Kidney (tissue), 13 donors: ENCODE measurements at regions not wholly inside any gene's neighbourhood (a gene's known extent, or its start where the extent isn't known, plus 50 kb on each side); places are given as distances from the start of the nearest gene placed in this dataset.
"Not testable (repeated sequence)": the region's sequence is repeated elsewhere in the genome, so short reads cannot be mapped to it uniquely, and the experiment has no call there.

Source experiments
- DNase-seq, 5 donors: peaks; one replicate each; pipeline ENCODE4 v3.0.0-alpha.2; 2013 to 2020
- FAIRE-seq: peaks from 2 replicates; lab custom pipeline; 2012; peaks lifted over from hg19 to GRCh38; lab: Jason Lieb, UNC
- H3K27ac ChIP-seq, 2 donors: one replicate each; pipeline ENCODE4 v1.7.0; 2013; ENCODE audit warnings: low read depth in 2 of 2, low read length in 2 of 2, inconsistent platforms in 1 of 2
- H3K27me3 ChIP-seq: one replicate; pipeline ENCODE4 v1.7.1; 2013; ENCODE audit warnings: low read length, inconsistent platforms; ENCODE audit not compliant: control insufficient read depth, insufficient read depth
- H3K36me3 ChIP-seq, 3 donors: one replicate each; pipeline versions ENCODE4 v1.7.0 to v1.7.1; 2013; ENCODE audit warnings: low read length in 3 of 3, control low read depth in 1 of 3, inconsistent platforms in 1 of 3; ENCODE audit not compliant: insufficient read depth in 3 of 3, control insufficient read depth in 2 of 3
- H3K4me1 ChIP-seq, 3 donors: one replicate each; pipeline versions ENCODE4 v1.7.0 to v1.7.1; 2013; ENCODE audit warnings: low read length in 3 of 3, inconsistent platforms in 1 of 3, low read depth in 1 of 3; ENCODE audit not compliant: control insufficient read depth in 2 of 3, insufficient read depth in 2 of 3
- H3K4me3 ChIP-seq, 3 donors: one replicate each; pipeline versions ENCODE4 v1.7.0 to v1.8.1; 2013; ENCODE audit warnings: low read length in 3 of 3, control low read depth in 1 of 3, inconsistent platforms in 1 of 3
- H3K9ac ChIP-seq, 3 donors: one replicate each; pipeline versions ENCODE4 v1.7.0 to v1.7.1; 2013; ENCODE audit warnings: low read length in 3 of 3, control low read depth in 1 of 3, inconsistent platforms in 1 of 3
- H3K9me3 ChIP-seq, 3 donors: one replicate each; pipeline versions ENCODE4 v1.7.0 to v1.7.1; 2013; ENCODE audit warnings: low read length in 3 of 3, control low read depth in 1 of 3, inconsistent platforms in 1 of 3; ENCODE audit not compliant: control insufficient read depth in 2 of 3, insufficient read depth in 1 of 3
- intact Hi-C: fragments of 100-400 bp; cut with DNase I; formaldehyde crosslinking; loops from one replicate; pipeline ENCODE4 v1.11.1; 2022
- TF ChIP-seq, protein P1 (sequence below): IDR thresholded peaks from 3 replicates; pipeline ENCODE4 v1.5.1; 2012; ENCODE audit warnings: mild to moderate bottlenecking, moderate library complexity, borderline replicate concordance; ENCODE audit not compliant: insufficient read depth; ENCODE audit errors: extremely low read depth
- donor health status: control.
- donor health status: control.
- donor health status: control.
- donor health status: control.
- donor health status: control.
- donor health status: DM: yes; HTN: yes; CAD: no.
- donor health status: Normal renal cell carcinoma (clear cell type).

DNA sequence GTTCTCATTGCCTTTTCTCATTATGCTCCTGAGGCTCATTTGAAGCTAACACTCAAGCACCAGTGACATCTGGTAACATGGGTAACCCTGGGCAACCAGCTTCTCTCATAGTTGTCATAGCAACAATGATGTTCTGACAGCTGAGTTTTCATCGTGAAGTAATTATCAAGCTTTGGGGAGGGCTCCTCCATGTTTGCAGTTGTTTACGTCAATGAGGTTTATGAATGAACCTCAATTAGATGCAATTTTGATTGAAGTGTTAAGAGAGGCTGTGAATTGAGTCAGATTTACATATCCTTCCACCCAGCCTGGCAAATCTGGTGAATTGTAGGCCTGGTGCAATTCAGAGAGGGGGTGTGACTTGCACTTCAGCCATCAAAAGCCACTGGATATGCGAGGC lies 119.3 kb upstream of the CHD2 start:
- intact Hi-C loops = no loop called here
- H3K27me3 ChIP-seq = no peaks in the 10 kb centered on the region
- no peak overlapping the region for H3K27ac ChIP-seq
- no peaks in the 10 kb centered on the region for H3K9me3 ChIP-seq
- DNase-seq = no peak
- no peak overlapping the region for H3K4me3 ChIP-seq
- H3K36me3 ChIP-seq = no peaks in the 10 kb centered on the region
- no peaks in the 10 kb centered on the region for H3K4me1 ChIP-seq
- no peak overlapping the region for H3K9ac ChIP-seq
- TF ChIP-seq, protein P1, sequence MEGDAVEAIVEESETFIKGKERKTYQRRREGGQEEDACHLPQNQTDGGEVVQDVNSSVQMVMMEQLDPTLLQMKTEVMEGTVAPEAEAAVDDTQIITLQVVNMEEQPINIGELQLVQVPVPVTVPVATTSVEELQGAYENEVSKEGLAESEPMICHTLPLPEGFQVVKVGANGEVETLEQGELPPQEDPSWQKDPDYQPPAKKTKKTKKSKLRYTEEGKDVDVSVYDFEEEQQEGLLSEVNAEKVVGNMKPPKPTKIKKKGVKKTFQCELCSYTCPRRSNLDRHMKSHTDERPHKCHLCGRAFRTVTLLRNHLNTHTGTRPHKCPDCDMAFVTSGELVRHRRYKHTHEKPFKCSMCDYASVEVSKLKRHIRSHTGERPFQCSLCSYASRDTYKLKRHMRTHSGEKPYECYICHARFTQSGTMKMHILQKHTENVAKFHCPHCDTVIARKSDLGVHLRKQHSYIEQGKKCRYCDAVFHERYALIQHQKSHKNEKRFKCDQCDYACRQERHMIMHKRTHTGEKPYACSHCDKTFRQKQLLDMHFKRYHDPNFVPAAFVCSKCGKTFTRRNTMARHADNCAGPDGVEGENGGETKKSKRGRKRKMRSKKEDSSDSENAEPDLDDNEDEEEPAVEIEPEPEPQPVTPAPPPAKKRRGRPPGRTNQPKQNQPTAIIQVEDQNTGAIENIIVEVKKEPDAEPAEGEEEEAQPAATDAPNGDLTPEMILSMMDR = no peak
- FAIRE-seq = no peak

GRCh38 chr15:92781925-92782453 lies 118.1 kb upstream of the CHD2 start:
- no peaks in the 10 kb centered on the region for H3K9me3 ChIP-seq
- no peak overlapping the region for H3K27ac ChIP-seq
- no peak overlapping the region for H3K9ac ChIP-seq
- no peak for DNase-seq
- FAIRE-seq = no peak
- H3K4me1 ChIP-seq = no peaks in the 10 kb centered on the region
- H3K4me3 ChIP-seq = no peak overlapping the region
- H3K36me3 ChIP-seq = no peaks in the 10 kb centered on the region
- TF ChIP-seq, protein P1 = no peak
- no peaks in the 10 kb centered on the region for H3K27me3 ChIP-seq
- intact Hi-C loops = no loop called here

GRCh38 chr15:92787116-92787515 lies 113.0 kb upstream of the CHD2 start:
- Histone ChIP-seq H3K36me3 (no peaks in the 10 kb centered on the region), H3K27ac (no peak overlapping the region), H3K4me3 (no peak overlapping the region), H3K4me1 (no peaks in the 10 kb centered on the region), H3K9ac (no peak overlapping the region), H3K9me3 (no peaks in the 10 kb centered on the region), H3K27me3 (no peaks in the 10 kb centered on the region)
- TF ChIP-seq, protein P1 = no peak
- DNase-seq = no peak
- intact Hi-C loops = no loop called here
- FAIRE-seq = no peak

- Histone ChIP-seq H3K27ac (no peak overlapping the region), H3K36me3 (no peaks in the 10 kb centered on the region), H3K9me3 (no peaks in the 10 kb centered on the region), H3K9ac (no peak overlapping the region), H3K27me3 (no peaks in the 10 kb centered on the region), H3K4me3 (no peak overlapping the region), H3K4me1 (no peaks in the 10 kb centered on the region)
- no peak for DNase-seq
- intact Hi-C loops = no loop called here
- TF ChIP-seq, protein P1 = no peak
- no peak for FAIRE-seq
Observed at GRCh38 chr15:92788196-92788595, 111.9 kb upstream of the CHD2 start.

DNA sequence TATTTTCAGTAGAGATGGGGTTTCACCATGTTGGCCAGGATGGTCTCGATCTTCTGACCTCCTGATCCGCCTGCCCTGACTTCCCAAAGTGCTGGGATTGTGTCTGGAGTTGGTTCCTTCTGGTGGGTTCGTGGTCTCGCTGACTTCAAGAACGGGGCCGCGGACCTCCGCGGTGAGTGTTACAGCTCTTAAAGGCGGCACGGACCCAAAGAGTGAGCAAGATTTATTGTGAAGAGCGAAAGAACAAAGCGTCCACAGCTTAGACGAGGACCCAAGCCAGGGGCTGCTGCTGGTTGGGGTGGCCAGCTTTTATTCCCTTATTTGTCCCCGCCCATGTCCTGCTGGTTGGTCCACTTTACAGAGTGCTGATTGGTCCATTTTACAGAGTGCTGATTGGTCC lies 111.3 kb upstream of the CHD2 start:
- FAIRE-seq = not testable (repeated sequence)

More for the DNA sequence above, 111.3 kb upstream of the CHD2 start:
- H3K27me3 ChIP-seq, H3K36me3 ChIP-seq, H3K9ac ChIP-seq, H3K4me1 ChIP-seq, DNase-seq, H3K9me3 ChIP-seq, H3K27ac ChIP-seq, H3K4me3 ChIP-seq, intact Hi-C loops: not testable (repeated sequence)
